ENCODE measurements at regions not wholly inside any gene's neighbourhood (a gene's known extent, or its start where the extent isn't known, plus 50 kb on each side); places are given as distances from the start of the nearest gene placed in this dataset.
"Not testable (repeated sequence)": the region's sequence is repeated elsewhere in the genome, so short reads cannot be mapped to it uniquely, and the experiment has no call there.

GRCh38 chr6:154629127-154629526 lies 104.1 kb upstream of the SCAF8 start:
- intact Hi-C loops (cut with micrococcal nuclease), result no loop called here

- intact Hi-C loops (cut with micrococcal nuclease), result no loop called here
These were observed 101.1 kb upstream of the SCAF8 start for GRCh38 chr6:154632119-154632518.

- intact Hi-C loops (cut with micrococcal nuclease), result no loop called here
These were observed 95.8 kb upstream of the SCAF8 start for GRCh38 chr6:154637392-154637791.

- intact Hi-C loops (cut with micrococcal nuclease), result no loop called here
These were observed 94.8 kb upstream of the SCAF8 start for GRCh38 chr6:154638369-154638768.

- intact Hi-C loops (cut with micrococcal nuclease), result not testable (repeated sequence)
These were observed 94.0 kb upstream of the SCAF8 start for GRCh38 chr6:154639196-154639595.

- intact Hi-C loops (cut with micrococcal nuclease), result no loop called here
These were observed 84.9 kb upstream of the SCAF8 start for GRCh38 chr6:154648188-154648887.

GRCh38 chr6:154648888-154649205 lies 84.4 kb upstream of the SCAF8 start:
- intact Hi-C loops (cut with micrococcal nuclease), result no loop called here

- intact Hi-C loops (cut with micrococcal nuclease), result no loop called here
These were observed 83.5 kb upstream of the SCAF8 start for GRCh38 chr6:154649721-154650120.

GRCh38 chr6:154650351-154650750 lies 82.9 kb upstream of the SCAF8 start:
- intact Hi-C loops (cut with micrococcal nuclease), result no loop called here

GRCh38 chr6:154651656-154652055 lies 81.6 kb upstream of the SCAF8 start:
- intact Hi-C loops (cut with micrococcal nuclease), result no loop called here

- intact Hi-C loops (cut with micrococcal nuclease), result no loop called here
These were observed 79.8 kb upstream of the SCAF8 start for GRCh38 chr6:154653385-154653784.

GRCh38 chr6:154653853-154654252 lies 79.4 kb upstream of the SCAF8 start:
- intact Hi-C loops (cut with micrococcal nuclease), result no loop called here

GRCh38 chr6:154656660-154657059 lies 76.6 kb upstream of the SCAF8 start:
- intact Hi-C loops (cut with micrococcal nuclease), result no loop called here

- intact Hi-C loops (cut with micrococcal nuclease), result no loop called here
These were observed 71.4 kb upstream of the SCAF8 start for GRCh38 chr6:154661768-154662167.

- intact Hi-C loops (cut with micrococcal nuclease), result no loop called here
These were observed 68.9 kb upstream of the SCAF8 start for GRCh38 chr6:154664287-154664686.

- intact Hi-C loops (cut with micrococcal nuclease), result no loop called here
These were observed 65.1 kb upstream of the SCAF8 start for GRCh38 chr6:154668156-154668555.

- intact Hi-C loops (cut with micrococcal nuclease), result no loop called here
These were observed 61.1 kb upstream of the SCAF8 start for GRCh38 chr6:154672086-154672485.

GRCh38 chr6:154673919-154674318 lies 59.3 kb upstream of the SCAF8 start:
- intact Hi-C loops (cut with micrococcal nuclease), result loop anchor here (2.0 kb wide), 1 partner anchor 519 kb away; no protein-coding TSS in a partner anchor

- intact Hi-C loops (cut with micrococcal nuclease), result loop anchor here (1.0 to 5.0 kb wide), 7 partner anchors 58 to 521 kb away; partner anchors contain the start of gene SCAF8
These were observed 57.6 kb upstream of the SCAF8 start for GRCh38 chr6:154675602-154676088.

GRCh38 chr6:154682633-154683125 lies 50.5 kb upstream of the SCAF8 start:
- intact Hi-C loops (cut with micrococcal nuclease), result no loop called here
